Gastroesophageal sphincter (tissue), 3 donors: ENCODE measurements at regions not wholly inside any gene's neighbourhood (a gene's known extent, or its start where the extent isn't known, plus 50 kb on each side); places are given as distances from the start of the nearest gene placed in this dataset.

Experiments
- CTCF ChIP-seq, 4 experiments: fragments of 200-600 bp in 2 of 4; fragments of 450-650 bp in 2 of 4; sonication (generic) in 1 of 4; IDR thresholded peaks; one replicate each; pipeline ENCODE4 v1.5.1; 2017 to 2019; ENCODE audit warnings: antibody characterized with exemption in 4 of 4, mild to moderate bottlenecking in 2 of 4, moderate library complexity in 2 of 4
- POLR2A ChIP-seq, 2 donors: fragments of 450-650 bp; IDR thresholded peaks; one replicate each; pipeline ENCODE4 v1.6.1; 2017; ENCODE audit warnings: antibody characterized with exemption in 2 of 2, mild to moderate bottlenecking in 2 of 2, moderate library complexity in 1 of 2

- no peak for TF ChIP-seq CTCF (IDR thresholded peaks at IDR 0.05)
- TF ChIP-seq POLR2A (IDR thresholded peaks at IDR 0.05): no peak
These were observed 592.9 kb upstream of the C9orf72 start for GRCh38 chr9:28166179-28166578.
